Activated T-cell treated with anti-CD3 and anti-CD28 coated beads, Interleukin-2, amount 50 U/mL, for 24 hours (primary cell): ENCODE measurements at regions not wholly inside any gene's neighbourhood (a gene's known extent, or its start where the extent isn't known, plus 50 kb on each side); places are given as distances from the start of the nearest gene placed in this dataset.
"Not testable (repeated sequence)": the region's sequence is repeated elsewhere in the genome, so short reads cannot be mapped to it uniquely, and the experiment has no call there.

Experiments used
- DNase-seq: peaks from one replicate; pipeline ENCODE4 v3.0.0-alpha.2; 2020
- H3K27ac Mint-ChIP-seq: 2 replicates; pipeline ENCODE4 v1.8.0; 2020; ENCODE audit warnings: mild to moderate bottlenecking, mixed read lengths
- H3K27me3 Mint-ChIP-seq: 2 replicates; pipeline ENCODE4 v1.8.0; 2020; ENCODE audit warnings: mixed read lengths
- H3K36me3 Mint-ChIP-seq: 2 replicates; pipeline ENCODE4 v1.8.0; 2020; ENCODE audit warnings: low read depth, mixed read lengths
- H3K4me1 Mint-ChIP-seq: 2 replicates; pipeline ENCODE4 v1.8.0; 2020; ENCODE audit warnings: low read depth, mixed read lengths
- H3K4me3 Mint-ChIP-seq: 2 replicates; pipeline ENCODE4 v1.8.0; 2020; ENCODE audit warnings: mild to moderate bottlenecking, moderate library complexity, mixed read lengths
- H3K9me3 Mint-ChIP-seq: 2 replicates; pipeline ENCODE4 v1.8.0; 2020; ENCODE audit warnings: mixed read lengths

- H3K36me3 Mint-ChIP-seq, H3K9me3 Mint-ChIP-seq, DNase-seq, H3K27me3 Mint-ChIP-seq, H3K4me1 Mint-ChIP-seq, H3K27ac Mint-ChIP-seq, H3K4me3 Mint-ChIP-seq: not testable (repeated sequence)
These were observed 605.9 kb downstream of the KCNT2 start for GRCh38 chr1:196002296-196002695.

- Mint-ChIP-seq H3K9me3 (no peaks in the 10 kb centered on the region), H3K27ac (no peak overlapping the region), H3K36me3 (no peaks in the 10 kb centered on the region), H3K27me3 (no peaks in the 10 kb centered on the region), H3K4me1 (no peaks in the 10 kb centered on the region), H3K4me3 (no peak overlapping the region)
- no peak for DNase-seq
These were observed 607.1 kb downstream of the KCNT2 start for GRCh38 chr1:196001188-196001587.

GRCh38 chr1:195999022-195999421, 609.2 kb downstream of the KCNT2 start:
- Mint-ChIP-seq H3K27me3 (no peaks in the 10 kb centered on the region), H3K36me3 (no peaks in the 10 kb centered on the region), H3K4me1 (no peaks in the 10 kb centered on the region), H3K4me3 (no peak overlapping the region), H3K27ac (no peak overlapping the region), H3K9me3 (no peaks in the 10 kb centered on the region)
- no peak for DNase-seq

GRCh38 chr1:195981448-195982139, 626.6 kb downstream of the KCNT2 start:
- Mint-ChIP-seq H3K27ac (no peak overlapping the region), H3K27me3 (no peaks in the 10 kb centered on the region), H3K36me3 (no peaks in the 10 kb centered on the region), H3K9me3 (no peaks in the 10 kb centered on the region), H3K4me3 (no peak overlapping the region), H3K4me1 (no peaks in the 10 kb centered on the region)
- no peak for DNase-seq

GRCh38 chr1:195979646-195980045, 628.6 kb downstream of the KCNT2 start:
- Mint-ChIP-seq H3K36me3 (no peaks in the 10 kb centered on the region), H3K4me3 (no peak overlapping the region), H3K27ac (no peak overlapping the region), H3K4me1 (no peaks in the 10 kb centered on the region), H3K9me3 (no peaks in the 10 kb centered on the region), H3K27me3 (no peaks in the 10 kb centered on the region)
- no peak for DNase-seq

GRCh38 chr1:195973311-195973904, 634.8 kb downstream of the KCNT2 start:
- Mint-ChIP-seq H3K36me3 (no peaks in the 10 kb centered on the region), H3K27me3 (no peaks in the 10 kb centered on the region), H3K4me1 (no peaks in the 10 kb centered on the region), H3K9me3 (no peaks in the 10 kb centered on the region), H3K4me3 (no peak overlapping the region), H3K27ac (no peak overlapping the region)
- DNase-seq = no peak

GRCh38 chr1:195971589-195971988, 636.7 kb downstream of the KCNT2 start:
- Mint-ChIP-seq H3K27ac (no peak overlapping the region), H3K36me3 (no peaks in the 10 kb centered on the region), H3K4me3 (no peak overlapping the region), H3K4me1 (no peaks in the 10 kb centered on the region), H3K9me3 (no peaks in the 10 kb centered on the region), H3K27me3 (no peaks in the 10 kb centered on the region)
- DNase-seq = no peak

GRCh38 chr1:195970209-195970608, 638.0 kb downstream of the KCNT2 start:
- Mint-ChIP-seq H3K9me3 (no peaks in the 10 kb centered on the region), H3K27me3 (no peaks in the 10 kb centered on the region), H3K36me3 (no peaks in the 10 kb centered on the region), H3K4me3 (no peak overlapping the region), H3K4me1 (no peaks in the 10 kb centered on the region), H3K27ac (no peak overlapping the region)
- no peak for DNase-seq

GRCh38 chr1:195965475-195965874, 642.8 kb downstream of the KCNT2 start:
- Mint-ChIP-seq H3K27ac (no peak overlapping the region), H3K36me3 (no peaks in the 10 kb centered on the region), H3K4me3 (no peak overlapping the region)

GRCh38 chr1:195965036-195965435, 643.2 kb downstream of the KCNT2 start:
- H3K36me3 Mint-ChIP-seq = no peaks in the 10 kb centered on the region

More at GRCh38 chr1:195965475-195965874, 642.8 kb downstream of the KCNT2 start:
- H3K4me1 Mint-ChIP-seq = no peaks in the 10 kb centered on the region
- DNase-seq = no peak
- H3K9me3 Mint-ChIP-seq = no peaks in the 10 kb centered on the region
- no peaks in the 10 kb centered on the region for H3K27me3 Mint-ChIP-seq

GRCh38 chr1:195964516-195964915, 643.7 kb downstream of the KCNT2 start:
- no peaks in the 10 kb centered on the region for H3K27me3 Mint-ChIP-seq
- H3K4me3 Mint-ChIP-seq = no peak overlapping the region
- DNase-seq = no peak
- no peaks in the 10 kb centered on the region for H3K36me3 Mint-ChIP-seq
- H3K4me1 Mint-ChIP-seq = no peaks in the 10 kb centered on the region
- H3K9me3 Mint-ChIP-seq = no peaks in the 10 kb centered on the region
- no peak overlapping the region for H3K27ac Mint-ChIP-seq

More at GRCh38 chr1:195965036-195965435, 643.2 kb downstream of the KCNT2 start:
- no peak overlapping the region for H3K27ac Mint-ChIP-seq
- H3K27me3 Mint-ChIP-seq = no peaks in the 10 kb centered on the region
- no peaks in the 10 kb centered on the region for H3K9me3 Mint-ChIP-seq
- H3K4me1 Mint-ChIP-seq = no peaks in the 10 kb centered on the region
- H3K4me3 Mint-ChIP-seq = no peak overlapping the region
- no peak for DNase-seq

- DNase-seq = no peak
- no peaks in the 10 kb centered on the region for H3K9me3 Mint-ChIP-seq
- no peak overlapping the region for H3K4me3 Mint-ChIP-seq
- no peak overlapping the region for H3K27ac Mint-ChIP-seq
- no peaks in the 10 kb centered on the region for H3K36me3 Mint-ChIP-seq
- no peaks in the 10 kb centered on the region for H3K27me3 Mint-ChIP-seq
- no peaks in the 10 kb centered on the region for H3K4me1 Mint-ChIP-seq
These were observed 646.2 kb downstream of the KCNT2 start for GRCh38 chr1:195962051-195962450.

- Mint-ChIP-seq H3K4me3 (no peak overlapping the region), H3K4me1 (no peaks in the 10 kb centered on the region), H3K9me3 (no peaks in the 10 kb centered on the region), H3K27me3 (no peaks in the 10 kb centered on the region), H3K36me3 (no peaks in the 10 kb centered on the region), H3K27ac (no peak overlapping the region)
- no peak for DNase-seq
These were observed 647.7 kb downstream of the KCNT2 start for GRCh38 chr1:195960580-195960979.

- DNase-seq = no peak
- H3K9me3 Mint-ChIP-seq = no peaks in the 10 kb centered on the region
- no peaks in the 10 kb centered on the region for H3K36me3 Mint-ChIP-seq
- H3K27me3 Mint-ChIP-seq = no peaks in the 10 kb centered on the region
- no peaks in the 10 kb centered on the region for H3K4me1 Mint-ChIP-seq
- no peak overlapping the region for H3K27ac Mint-ChIP-seq
- H3K4me3 Mint-ChIP-seq = no peak overlapping the region
These were observed 650.1 kb downstream of the KCNT2 start for GRCh38 chr1:195958131-195958530.

- Mint-ChIP-seq H3K27me3 (no peaks in the 10 kb centered on the region), H3K4me1 (no peaks in the 10 kb centered on the region)
- no peak for DNase-seq
These were observed 651.4 kb downstream of the KCNT2 start for GRCh38 chr1:195956845-195957244.

More at GRCh38 chr1:195956845-195957244, 651.4 kb downstream of the KCNT2 start:
- H3K27ac Mint-ChIP-seq = no peak overlapping the region
- no peak overlapping the region for H3K4me3 Mint-ChIP-seq
- no peaks in the 10 kb centered on the region for H3K9me3 Mint-ChIP-seq
- H3K36me3 Mint-ChIP-seq = no peaks in the 10 kb centered on the region
